OCI-LY1 (cell line): ENCODE measurements at regions not wholly inside any gene's neighbourhood (a gene's known extent, or its start where the extent isn't known, plus 50 kb on each side); places are given as distances from the start of the nearest gene placed in this dataset.

Experiments used
- EZH2 ChIP-seq: fragments of 200-600 bp; sonication (generic), shearing (Covaris generic); IDR thresholded peaks from 2 replicates; pipeline ENCODE4 v1.8.0; 2017; ENCODE audit warnings: borderline replicate concordance, mixed run types, mild to moderate bottlenecking, antibody characterized with exemption, low read length, moderate library complexity, mixed read lengths
- TF ChIP-seq, protein P1 (sequence below): fragments of 200-600 bp; sonication (generic), shearing (Covaris generic); IDR thresholded peaks from 2 replicates; pipeline ENCODE4 v1.5.1; 2017; ENCODE audit warnings: mild to moderate bottlenecking, antibody characterized with exemption, low read length, moderate library complexity, mixed read lengths

DNA sequence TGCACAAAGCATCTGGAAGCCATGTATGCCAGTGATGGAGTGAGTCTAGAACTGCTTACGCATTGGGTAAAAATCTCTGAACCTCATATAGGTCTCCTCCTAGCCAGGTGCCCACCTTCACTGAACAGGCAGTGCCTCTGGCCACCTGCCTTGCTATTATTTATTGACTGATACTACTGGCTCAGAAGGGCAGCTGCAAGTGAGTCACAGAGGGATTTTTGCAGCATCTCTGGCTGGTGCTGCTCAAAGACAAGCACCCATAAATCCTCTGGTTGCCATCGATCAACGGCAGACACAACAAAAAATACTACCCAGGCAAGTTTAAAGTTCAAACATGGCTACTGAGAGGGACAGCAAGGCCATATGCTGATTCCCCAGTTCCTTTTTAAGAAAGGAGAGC, 279.4 kb downstream of the UBE3D start:
- TF ChIP-seq, protein P1, sequence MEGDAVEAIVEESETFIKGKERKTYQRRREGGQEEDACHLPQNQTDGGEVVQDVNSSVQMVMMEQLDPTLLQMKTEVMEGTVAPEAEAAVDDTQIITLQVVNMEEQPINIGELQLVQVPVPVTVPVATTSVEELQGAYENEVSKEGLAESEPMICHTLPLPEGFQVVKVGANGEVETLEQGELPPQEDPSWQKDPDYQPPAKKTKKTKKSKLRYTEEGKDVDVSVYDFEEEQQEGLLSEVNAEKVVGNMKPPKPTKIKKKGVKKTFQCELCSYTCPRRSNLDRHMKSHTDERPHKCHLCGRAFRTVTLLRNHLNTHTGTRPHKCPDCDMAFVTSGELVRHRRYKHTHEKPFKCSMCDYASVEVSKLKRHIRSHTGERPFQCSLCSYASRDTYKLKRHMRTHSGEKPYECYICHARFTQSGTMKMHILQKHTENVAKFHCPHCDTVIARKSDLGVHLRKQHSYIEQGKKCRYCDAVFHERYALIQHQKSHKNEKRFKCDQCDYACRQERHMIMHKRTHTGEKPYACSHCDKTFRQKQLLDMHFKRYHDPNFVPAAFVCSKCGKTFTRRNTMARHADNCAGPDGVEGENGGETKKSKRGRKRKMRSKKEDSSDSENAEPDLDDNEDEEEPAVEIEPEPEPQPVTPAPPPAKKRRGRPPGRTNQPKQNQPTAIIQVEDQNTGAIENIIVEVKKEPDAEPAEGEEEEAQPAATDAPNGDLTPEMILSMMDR = no peak
- no peak for TF ChIP-seq EZH2
